H1 (cell line): ENCODE measurements at regions not wholly inside any gene's neighbourhood (a gene's known extent, or its start where the extent isn't known, plus 50 kb on each side); places are given as distances from the start of the nearest gene placed in this dataset.

Experiments used
- CTCF ChIA-PET: fragments of 300-600 bp; sonication (Branson Sonifier 250); formaldehyde crosslinking; loops from one replicate; lab custom pipeline; 2021; ENCODE audit not compliant: partially characterized antibody; lab: Charles Lee
- POLR2A ChIA-PET: fragments of 300-600 bp; sonication (Branson Sonifier 250); formaldehyde crosslinking; loops from one replicate; lab custom pipeline; 2021; ENCODE audit warnings: inconsistent platforms; ENCODE audit not compliant: partially characterized antibody; lab: Charles Lee
- DNase-seq, 2 experiments: peaks; one replicate each; pipeline versions ENCODE4 v3.0.0 to v3.0.0-alpha.2; 2010 to 2022; ENCODE audit warnings: low spot score in 2 of 2, low read depth in 1 of 2, mixed read lengths in 1 of 2
- FAIRE-seq: peaks from 2 replicates; lab custom pipeline; 2011; peaks lifted over from hg19 to GRCh38; lab: Jason Lieb, UNC
- H2AFZ ChIP-seq: 2 replicates; pipeline ENCODE4 v1.8.1; 2012; ENCODE audit warnings: low read length, inconsistent platforms
- H2AK5ac ChIP-seq: 2 replicates; pipeline ENCODE4 v1.6.1; 2013; ENCODE audit warnings: low read depth, low read length
- H2BK120ac ChIP-seq: replicated peaks from 2 replicates; pipeline ENCODE3; 2013; ENCODE audit warnings: low read depth, low read length, inconsistent platforms
- H2BK12ac ChIP-seq: 2 replicates; pipeline ENCODE4 v1.6.1; 2013; ENCODE audit warnings: low read depth, low read length
- H2BK15ac ChIP-seq: 2 replicates; pipeline ENCODE4 v1.6.1; 2013; ENCODE audit warnings: low read length
- H2BK20ac ChIP-seq: 2 replicates; pipeline ENCODE4 v1.6.1; 2013; ENCODE audit warnings: low read length
- H2BK5ac ChIP-seq: 2 replicates; pipeline ENCODE4 v1.6.1; 2013; ENCODE audit warnings: low read depth, low read length
- H3K14ac ChIP-seq: 2 replicates; pipeline ENCODE4 v1.6.1; 2013; ENCODE audit warnings: inconsistent platforms; ENCODE audit not compliant: insufficient read length
- H3K18ac ChIP-seq: 2 replicates; pipeline ENCODE4 v1.6.1; 2013; ENCODE audit warnings: low read length; ENCODE audit errors: extremely low read depth
- H3K23ac ChIP-seq: 2 replicates; pipeline ENCODE4 v1.6.1; 2013; ENCODE audit warnings: inconsistent platforms; ENCODE audit not compliant: insufficient read length
- H3K23me2 ChIP-seq: 2 replicates; pipeline ENCODE4 v1.6.1; 2013; ENCODE audit warnings: low read depth, low read length
- H3K27ac ChIP-seq: 2 replicates; pipeline ENCODE4 v1.6.1; 2011; ENCODE audit warnings: low read depth, low read length, inconsistent platforms
- H3K27me3 ChIP-seq, 4 experiments: replicated peaks in 1 of 4; 1 replicate in 1 of 4; 2 replicates in 3 of 4; pipeline versions ENCODE4 v1.6.1 to v1.8.1; 2011 to 2013; ENCODE audit warnings: low read length in 3 of 4, mild to moderate bottlenecking in 3 of 4, inconsistent platforms in 2 of 4, mixed read lengths in 2 of 4, moderate library complexity in 1 of 4; ENCODE audit not compliant: control insufficient read depth in 3 of 4, insufficient read depth in 3 of 4; ENCODE audit errors: extremely low read depth in 1 of 4
- H3K36me3 ChIP-seq, 4 experiments: 2 replicates each; pipeline versions ENCODE4 v1.6.1 to v1.8.1; 2011 to 2013; ENCODE audit warnings: mild to moderate bottlenecking in 4 of 4, low read length in 3 of 4, moderate library complexity in 2 of 4, control low read depth in 1 of 4, inconsistent platforms in 1 of 4; ENCODE audit not compliant: insufficient read depth in 4 of 4, control insufficient read depth in 2 of 4
- H3K4ac ChIP-seq: replicated peaks from 2 replicates; pipeline ENCODE3; 2013; ENCODE audit warnings: low read length, low read depth, mixed read lengths, inconsistent platforms; ENCODE audit not compliant: insufficient read length
- H3K4me1 ChIP-seq, 4 experiments: replicated peaks in 1 of 4; 1 replicate in 1 of 4; 2 replicates in 3 of 4; pipeline versions ENCODE4 v1.6.1 to v1.8.1; 2011 to 2013; ENCODE audit warnings: low read length in 3 of 4, inconsistent platforms in 2 of 4, mixed read lengths in 1 of 4; ENCODE audit not compliant: insufficient read depth in 4 of 4, control insufficient read depth in 3 of 4
- H3K4me2 ChIP-seq, 2 experiments: 2 replicates each; pipeline versions ENCODE4 v1.6.1 to v1.8.1; 2011 to 2013; ENCODE audit warnings: low read depth in 2 of 2, low read length in 2 of 2, control low read depth in 1 of 2, inconsistent platforms in 1 of 2, mild to moderate bottlenecking in 1 of 2; ENCODE audit not compliant: insufficient read depth in 1 of 2
- H3K4me3 ChIP-seq, 4 experiments: fragments of 200-600, 300-600 bp in 1 of 4; sonication (generic), shearing (Covaris generic), sonication (Bioruptor Twin) in 1 of 4; 2 replicates each; pipeline versions ENCODE4 v1.5.1 to v1.8.1; 2011 to 2016; ENCODE audit warnings: low read length in 4 of 4, low read depth in 3 of 4, control low read depth in 2 of 4, inconsistent platforms in 2 of 4, mild to moderate bottlenecking in 2 of 4, mixed read lengths in 1 of 4, moderate library complexity in 1 of 4; ENCODE audit not compliant: insufficient read depth in 2 of 4; ENCODE audit errors: extremely low read depth in 1 of 4
- H3K56ac ChIP-seq: replicated peaks from 2 replicates; pipeline ENCODE3; 2013; ENCODE audit warnings: low read depth, mild to moderate bottlenecking, mixed read lengths, low read length, inconsistent platforms; ENCODE audit not compliant: insufficient read length
- H3K79me1 ChIP-seq: 2 replicates; pipeline ENCODE4 v1.6.1; 2013; ENCODE audit warnings: low read depth, low read length, control low read depth
- H3K79me2 ChIP-seq, 2 experiments: 2 replicates each; pipeline versions ENCODE4 v1.6.1 to v1.8.1; 2012 to 2013; ENCODE audit warnings: low read length in 2 of 2, mild to moderate bottlenecking in 2 of 2, inconsistent platforms in 1 of 2; ENCODE audit not compliant: insufficient read depth in 2 of 2, control insufficient read depth in 1 of 2
- H3K9ac ChIP-seq, 4 experiments: replicated peaks in 1 of 4; 1 replicate in 1 of 4; 2 replicates in 3 of 4; pipeline versions ENCODE4 v1.6.1 to v1.8.1; 2011 to 2013; ENCODE audit warnings: low read depth in 3 of 4, low read length in 3 of 4, control low read depth in 2 of 4, mild to moderate bottlenecking in 2 of 4, moderate library complexity in 2 of 4, inconsistent platforms in 1 of 4; ENCODE audit errors: extremely low read depth in 1 of 4
- H3K9me3 ChIP-seq, 2 experiments: 2 replicates each; pipeline versions ENCODE4 v1.6.1 to v1.8.1; 2012 to 2013; ENCODE audit warnings: mild to moderate bottlenecking in 2 of 2, moderate library complexity in 2 of 2, control low read depth in 1 of 2, inconsistent platforms in 1 of 2, low read depth in 1 of 2, low read length in 1 of 2, mixed read lengths in 1 of 2; ENCODE audit not compliant: insufficient read depth in 2 of 2
- H4K20me1 ChIP-seq, 2 experiments: replicated peaks in 1 of 2; 2 replicates each; pipeline versions ENCODE3 to v1.8.1; 2011 to 2013; ENCODE audit warnings: inconsistent platforms in 2 of 2, low read length in 2 of 2, mild to moderate bottlenecking in 1 of 2; ENCODE audit not compliant: insufficient read depth in 2 of 2, control insufficient read depth in 1 of 2
- H4K5ac ChIP-seq: 2 replicates; pipeline ENCODE4 v1.6.1; 2013; ENCODE audit warnings: low read length, low read depth, mixed read lengths, inconsistent platforms; ENCODE audit not compliant: insufficient read length
- H4K8ac ChIP-seq: 2 replicates; pipeline ENCODE4 v1.8.0; 2013; ENCODE audit warnings: mild to moderate bottlenecking, moderate library complexity, low read length, inconsistent platforms; ENCODE audit not compliant: insufficient read depth; ENCODE audit errors: extremely low read depth
- H4K91ac ChIP-seq: replicated peaks from 2 replicates; pipeline ENCODE3; 2013; ENCODE audit warnings: low read length, mixed read lengths, inconsistent platforms; ENCODE audit not compliant: insufficient read length
- CEBPB ChIP-seq: IDR thresholded peaks from 2 replicates; pipeline ENCODE4 v1.6.1; 2012; ENCODE audit warnings: low read depth, low read length
- CHD2 ChIP-seq: IDR thresholded peaks from 2 replicates; pipeline ENCODE4 v1.6.1; 2012; ENCODE audit warnings: low read length, improper control_type of control experiment
- CTBP2 ChIP-seq: IDR thresholded peaks from 2 replicates; pipeline ENCODE4 v1.7.0; 2011; ENCODE audit warnings: borderline replicate concordance, mild to moderate bottlenecking, moderate library complexity, mixed read lengths, low read length; ENCODE audit not compliant: insufficient read depth, insufficient read length
- E2F6 ChIP-seq: IDR thresholded peaks from 2 replicates; pipeline ENCODE4 v1.6.1; 2012; ENCODE audit warnings: inconsistent platforms
- HDAC2 ChIP-seq, 2 experiments: fragments of 300-600 bp in 1 of 2; sonication (generic) in 1 of 2; IDR thresholded peaks; 2 replicates each; pipeline ENCODE4 v1.6.1; 2011 to 2012; ENCODE audit warnings: low read depth in 2 of 2, low read length in 2 of 2, mild to moderate bottlenecking in 2 of 2, moderate library complexity in 2 of 2, borderline replicate concordance in 1 of 2, inconsistent platforms in 1 of 2
- HDAC6 ChIP-seq: IDR thresholded peaks from one replicate; pipeline ENCODE4 v1.7.1; 2012; ENCODE audit warnings: low read depth, mild to moderate bottlenecking, inconsistent platforms, low read length, moderate library complexity
- JUN ChIP-seq: IDR thresholded peaks from 2 replicates; pipeline ENCODE4 v1.6.1; 2011; ENCODE audit warnings: low read depth, mild to moderate bottlenecking, improper control_type of control experiment, low read length
- KDM1A ChIP-seq: fragments of 200-600, 300-600 bp; sonication (generic); IDR thresholded peaks from 2 replicates; pipeline ENCODE4 v1.7.1; 2016; ENCODE audit warnings: mild to moderate bottlenecking, low read length, borderline replicate concordance
- POLR2A ChIP-seq, 2 experiments: IDR thresholded peaks; 1 replicate in 1 of 2; 2 replicates in 1 of 2; pipeline ENCODE4 v1.6.1; 2011; ENCODE audit warnings: low read depth in 2 of 2, low read length in 2 of 2, mild to moderate bottlenecking in 2 of 2; ENCODE audit errors: control extremely low read depth in 1 of 2
- RBBP5 ChIP-seq: IDR thresholded peaks from 2 replicates; pipeline ENCODE4 v1.7.1; 2012; ENCODE audit warnings: low read depth, mild to moderate bottlenecking, inconsistent platforms, low read length, moderate library complexity, borderline replicate concordance
- SP1 ChIP-seq: IDR thresholded peaks from 2 replicates; pipeline ENCODE4 v1.6.1; 2011; ENCODE audit warnings: low read depth, low read length
- TBP ChIP-seq: IDR thresholded peaks from 2 replicates; pipeline ENCODE4 v1.6.1; 2011; ENCODE audit warnings: low read depth, low read length, improper control_type of control experiment
- WGBS, 2 experiments: shearing (Covaris generic) in 1 of 2; methylation state at CpG; one replicate each; pipeline versions ENCODE4 v1.1.6 to v1.1.7; 2013 to 2015; ENCODE audit warnings: low lambda C conversion rate in 2 of 2, mixed read lengths in 2 of 2, inconsistent platforms in 1 of 2, low coverage in 1 of 2, missing lambda C conversion rate in 1 of 2; ENCODE audit not compliant: insufficient replicate concordance in 2 of 2, insufficient coverage in 1 of 2, insufficient read length in 1 of 2; ENCODE audit errors: extremely low coverage in 1 of 2, missing lambda C conversion rate in 1 of 2; 5-methylcytosine and 5-hydroxymethylcytosine counted together

DNA sequence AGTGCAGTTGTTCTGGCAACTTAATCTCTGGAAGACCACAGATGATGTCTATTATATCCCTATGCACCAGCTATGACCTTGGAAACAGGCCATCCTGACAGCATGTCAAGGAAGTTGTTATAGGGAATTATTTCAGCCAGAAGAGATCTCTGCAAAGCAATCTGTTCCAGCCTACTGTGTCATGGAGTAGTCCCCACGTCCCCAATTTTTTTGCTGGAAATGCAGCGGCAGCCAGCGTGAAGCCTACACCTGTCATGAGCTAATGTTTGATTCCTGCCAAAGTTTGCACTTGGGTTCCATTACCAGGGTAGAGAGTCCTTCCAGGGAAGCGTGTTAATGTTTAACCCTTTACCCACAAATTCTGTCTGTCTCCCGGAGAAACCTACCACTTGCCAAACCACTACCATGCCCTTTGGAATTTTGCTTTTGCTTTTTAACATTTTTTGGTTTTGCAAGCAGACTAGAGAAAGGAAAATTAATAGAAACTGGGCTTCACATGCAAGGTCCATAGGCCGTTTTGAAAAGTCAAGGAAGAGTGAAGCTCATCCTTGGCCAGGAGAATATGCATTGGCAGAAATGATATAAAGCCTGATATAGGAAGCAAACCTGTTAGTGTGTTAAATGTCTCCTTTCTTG, 174.9 kb upstream of the SPRY4 start:
- H2BK12ac ChIP-seq = no peak overlapping the region
- H2AK5ac ChIP-seq = no peak overlapping the region
- TF ChIP-seq CEBPB (no peak), JUN (no peak), RBBP5 (no peak), CHD2 (no peak), CTBP2 (no peak), HDAC2 (IDR thresholded peaks at IDR 0.05; ENCODE audit: borderline replicate concordance in 1 of 2, low read depth in 2 of 2, low read length in 2 of 2) (no peak), SP1 (no peak), E2F6 (no peak), HDAC6 (no peak), POLR2A (IDR thresholded peaks at IDR 0.05; ENCODE audit: control extremely low read depth in 1 of 2, low read depth in 2 of 2, low read length in 2 of 2) (no peak), TBP (no peak), KDM1A (no peak)

More for the DNA sequence above, 174.9 kb upstream of the SPRY4 start:
- H3K36me3 ChIP-seq = no peaks in the 10 kb centered on the region
- H3K23ac ChIP-seq = no peak overlapping the region
- no peak overlapping the region for H2BK20ac ChIP-seq
- H3K27ac ChIP-seq = no peak overlapping the region
- no peaks in the 10 kb centered on the region for H3K23me2 ChIP-seq
- H2AFZ ChIP-seq = no peak overlapping the region
- H3K4me1 ChIP-seq = peaks cover 0 to 11% (median 2%) of the 10 kb centered on the region in 4 experiments; a peak in 1 of 7 replicates
- H3K4ac ChIP-seq = no peak overlapping the region
- no peak overlapping the region for H3K9ac ChIP-seq
- ChIA-PET POLR2A (interaction anchor here (0.6 kb wide), 1 partner anchor 24 kb away, joined by 4 read pairs; no protein-coding TSS in a partner anchor), CTCF (interaction anchor here (0.9 kb wide), 1 partner anchor 16 kb away, joined by 3 read pairs; no protein-coding TSS in a partner anchor)
- no peak for DNase-seq
- H4K91ac ChIP-seq = no peak overlapping the region
- no peak overlapping the region for H3K18ac ChIP-seq
- no peaks in the 10 kb centered on the region for H3K9me3 ChIP-seq
- no peak overlapping the region for H4K5ac ChIP-seq
- no peak for FAIRE-seq
- 91% methylated on average over 6 of the region's 6 CpGs; no CpG with 5 or more reads in 1 of the 2 experiments for WGBS, 2 experiments
- H3K27me3 ChIP-seq = no peaks in the 10 kb centered on the region
- H4K8ac ChIP-seq = no peak overlapping the region
- no peak overlapping the region for H3K14ac ChIP-seq
- H3K79me2 ChIP-seq = no peaks in the 10 kb centered on the region
- H3K56ac ChIP-seq = no peak overlapping the region
- no peak overlapping the region for H2BK5ac ChIP-seq
- no peak overlapping the region for H2BK15ac ChIP-seq
- no peak overlapping the region for H3K4me2 ChIP-seq
- H2BK120ac ChIP-seq = no peak overlapping the region
- H3K79me1 ChIP-seq = no peaks in the 10 kb centered on the region
- H3K4me3 ChIP-seq = no peak overlapping the region
- H4K20me1 ChIP-seq = no peaks in the 10 kb centered on the region
